Uterus (tissue), 2 donors: ENCODE measurements at regions not wholly inside any gene's neighbourhood (a gene's known extent, or its start where the extent isn't known, plus 50 kb on each side); places are given as distances from the start of the nearest gene placed in this dataset.

Experiments used
- CTCF ChIP-seq, 4 experiments: fragments of 200-600 bp in 2 of 4; fragments of 450-650 bp in 2 of 4; sonication (generic) in 2 of 4; IDR thresholded peaks; one replicate each; pipeline ENCODE4 v1.5.1; 2016 to 2019; ENCODE audit warnings: antibody characterized with exemption in 4 of 4, mild to moderate bottlenecking in 2 of 4, moderate library complexity in 1 of 4
- POLR2A ChIP-seq, 2 donors: fragments of 450-650 bp; IDR thresholded peaks; one replicate each; pipeline ENCODE4 v1.6.1; 2016; ENCODE audit warnings: antibody characterized with exemption in 2 of 2, mild to moderate bottlenecking in 1 of 2, moderate library complexity in 1 of 2

- TF ChIP-seq CTCF (IDR thresholded peaks at IDR 0.05) (no peak), POLR2A (IDR thresholded peaks at IDR 0.05) (no peak)
These were observed 168.9 kb upstream of the C21orf91 start for GRCh38 chr21:17988102-17988437.
